Aorta (tissue), 5 donors: ENCODE measurements at regions not wholly inside any gene's neighbourhood (a gene's known extent, or its start where the extent isn't known, plus 50 kb on each side); places are given as distances from the start of the nearest gene placed in this dataset.

Experiments used
- ATAC-seq: fragments of 200-7000 bp; cut with Tn5 transposase; one replicate; pipeline ENCODE4 v1.9.1; 2022; ENCODE audit warnings: moderate library complexity; ENCODE audit not compliant: low FRiP score
- DNase-seq, 2 donors: peaks; one replicate each; pipeline ENCODE4 v3.0.0-alpha.2; 2020
- H3K27ac ChIP-seq, 2 donors: one replicate each; pipeline ENCODE4 v1.5.1; 2013; ENCODE audit warnings: low read length in 2 of 2, mild to moderate bottlenecking in 2 of 2, moderate library complexity in 2 of 2, control low read depth in 1 of 2, inconsistent platforms in 1 of 2, low read depth in 1 of 2
- H3K27me3 ChIP-seq, 2 donors: one replicate each; pipeline ENCODE4 v1.6.1; 2013; ENCODE audit warnings: control low read depth in 1 of 2, low read length in 1 of 2, mild to moderate bottlenecking in 1 of 2, moderate library complexity in 1 of 2; ENCODE audit not compliant: insufficient read depth in 2 of 2, control insufficient read depth in 1 of 2
- H3K36me3 ChIP-seq, 2 donors: one replicate each; pipeline ENCODE4 v1.6.1; 2013; ENCODE audit warnings: control low read depth in 1 of 2, low read length in 1 of 2, mild to moderate bottlenecking in 1 of 2; ENCODE audit not compliant: insufficient read depth in 2 of 2, control insufficient read depth in 1 of 2
- H3K4me1 ChIP-seq, 2 donors: one replicate each; pipeline ENCODE4 v1.6.1; 2013; ENCODE audit warnings: low read length in 2 of 2, control low read depth in 1 of 2, mild to moderate bottlenecking in 1 of 2, moderate library complexity in 1 of 2; ENCODE audit not compliant: insufficient read depth in 2 of 2, control insufficient read depth in 1 of 2
- H3K4me3 ChIP-seq, 2 donors: one replicate each; pipeline ENCODE4 v1.5.1; 2013; ENCODE audit warnings: low read length in 2 of 2, control low read depth in 1 of 2, mild to moderate bottlenecking in 1 of 2
- H3K9me3 ChIP-seq: one replicate; pipeline ENCODE4 v1.6.1; 2013; ENCODE audit warnings: mild to moderate bottlenecking, low read length; ENCODE audit not compliant: control insufficient read depth
- WGBS, 2 donors: extraction: QIAGEN DNeasy Blood & Tissue Kit; methylation state at CpG; one replicate each; pipeline ENCODE4 v1.1.7; 2013; 5-methylcytosine and 5-hydroxymethylcytosine counted together
- intact Hi-C, 2 donors: fragments of 100-400 bp; cut with DNase I; formaldehyde crosslinking; loops; one replicate each; pipeline versions ENCODE4 v1.14.2 to v1.15.0; 2022
- donor health status: healthy with polysubstance abuse.
- donor health status: Bipolar disorder and iron deficiency.
- donor health status: DM: no; HTN: no; CAD: no.
- donor health status: DM: no; HTN: no; CAD: no.
- donor health status: DM: yes; HTN: yes; CAD: no.

DNA sequence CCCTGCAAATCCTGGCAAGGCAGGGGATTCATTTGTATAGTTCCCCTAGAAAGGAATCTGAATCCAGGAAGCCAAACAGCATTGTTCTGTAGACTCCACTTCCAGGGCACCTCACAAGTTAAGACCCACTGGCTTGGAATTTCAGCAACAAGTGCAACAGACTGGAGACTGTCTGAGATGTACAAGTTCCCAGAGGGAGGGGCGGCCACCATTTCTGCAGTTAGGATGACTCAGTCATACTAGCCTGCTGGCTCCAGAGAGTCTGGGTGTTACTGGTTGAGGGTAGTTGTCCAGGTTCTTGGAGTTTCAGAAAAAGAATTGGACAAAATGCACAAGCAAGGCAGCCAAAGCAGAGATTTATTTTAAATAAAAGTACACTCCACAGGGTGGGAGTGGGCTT lies 384.2 kb downstream of the DSC3 start:
- DNase-seq: no peak
- 90 to 100% methylated on average over 1 of the region's 1 CpG for WGBS, 2 donors
- no peak overlapping the region for H3K4me3 ChIP-seq
- no peaks in the 10 kb centered on the region for H3K27me3 ChIP-seq
- no peak overlapping the region for H3K27ac ChIP-seq
- H3K4me1 ChIP-seq: no peaks in the 10 kb centered on the region
- H3K9me3 ChIP-seq: no peaks in the 10 kb centered on the region
- intact Hi-C loops: no loop called here
- no peaks in the 10 kb centered on the region for H3K36me3 ChIP-seq
- no peak for ATAC-seq

- no peaks in the 10 kb centered on the region for H3K27me3 ChIP-seq
- ATAC-seq (no peak), DNase-seq (no peak)
- H3K9me3 ChIP-seq: no peaks in the 10 kb centered on the region
- no peaks in the 10 kb centered on the region for H3K36me3 ChIP-seq
- WGBS, 2 donors: 16 to 19% methylated on average over 2 of the region's 2 CpGs
- H3K27ac ChIP-seq: no peak overlapping the region
- H3K4me1 ChIP-seq: no peaks in the 10 kb centered on the region
- intact Hi-C loops: no loop called here
- H3K4me3 ChIP-seq: no peak overlapping the region
Observed at GRCh38 chr18:30652387-30652786, 390.2 kb downstream of the DSC3 start.

DNA sequence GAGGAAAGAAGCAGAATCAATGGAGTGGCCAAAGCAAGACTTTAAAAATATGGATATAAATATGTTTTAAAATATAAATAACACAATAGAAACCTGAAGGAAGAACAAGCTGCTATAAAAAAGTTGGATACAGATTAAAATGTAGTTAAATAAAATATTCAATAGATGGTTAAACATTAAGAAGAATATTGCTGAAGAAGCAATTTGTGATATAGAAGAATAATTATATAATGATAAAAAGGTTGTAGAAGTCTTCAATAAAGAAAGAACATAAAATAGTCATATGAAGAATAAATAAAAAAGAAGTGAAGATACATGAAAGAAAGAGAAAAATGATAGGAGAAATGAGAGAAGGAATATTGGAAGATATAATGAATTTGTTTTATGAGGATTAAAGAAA lies 392.0 kb downstream of the DSC3 start:
- no peak for ATAC-seq
- no peak for DNase-seq
- Histone ChIP-seq H3K4me1 (no peaks in the 10 kb centered on the region), H3K27ac (no peak overlapping the region), H3K4me3 (no peak overlapping the region), H3K9me3 (no peaks in the 10 kb centered on the region), H3K27me3 (no peaks in the 10 kb centered on the region), H3K36me3 (no peaks in the 10 kb centered on the region)
- intact Hi-C loops: no loop called here

DNA sequence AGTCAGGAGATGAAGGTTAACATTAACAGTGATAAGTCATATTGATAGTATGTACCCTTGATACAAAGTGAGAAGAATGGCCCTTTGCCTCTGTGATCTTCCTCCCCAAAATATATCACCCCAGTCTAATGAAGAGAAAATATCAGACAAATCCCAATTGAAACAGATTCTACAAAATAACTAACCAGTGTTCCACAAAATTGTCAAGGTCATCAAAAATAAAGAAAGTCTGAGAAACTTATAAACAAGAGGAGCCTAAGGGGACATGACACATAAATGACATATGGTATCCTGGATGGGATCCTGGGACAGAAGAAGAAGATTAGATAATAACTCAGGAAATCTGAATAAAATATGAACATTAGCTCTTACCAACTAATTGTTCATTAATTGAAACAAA lies 398.4 kb downstream of the DSC3 start:
- Histone ChIP-seq H3K4me1 (no peaks in the 10 kb centered on the region), H3K4me3 (no peak overlapping the region), H3K27me3 (no peaks in the 10 kb centered on the region), H3K27ac (no peak overlapping the region), H3K9me3 (no peaks in the 10 kb centered on the region), H3K36me3 (no peaks in the 10 kb centered on the region)
- ATAC-seq (no peak), DNase-seq (no peak)
- intact Hi-C loops: no loop called here

- H3K27ac ChIP-seq: no peak overlapping the region
Observed at GRCh38 chr18:30639361-30639760, 403.2 kb downstream of the DSC3 start.

GRCh38 chr18:30634249-30634648 lies 408.3 kb downstream of the DSC3 start:
- no peak for ATAC-seq
- H3K4me1 ChIP-seq: no peaks in the 10 kb centered on the region
- no peak for DNase-seq
- no peaks in the 10 kb centered on the region for H3K36me3 ChIP-seq
- peaks cover 3% of the 10 kb centered on the region for H3K9me3 ChIP-seq
- H3K27ac ChIP-seq: no peak overlapping the region
- no peaks in the 10 kb centered on the region for H3K27me3 ChIP-seq
- intact Hi-C loops: no loop called here
- H3K4me3 ChIP-seq: no peak overlapping the region

More at GRCh38 chr18:30639361-30639760, 403.2 kb downstream of the DSC3 start:
- H3K4me1 ChIP-seq: no peaks in the 10 kb centered on the region
- intact Hi-C loops: no loop called here
- peaks cover 2% of the 10 kb centered on the region for H3K9me3 ChIP-seq
- H3K27me3 ChIP-seq: no peaks in the 10 kb centered on the region
- no peaks in the 10 kb centered on the region for H3K36me3 ChIP-seq
- DNase-seq: no peak
- WGBS, 2 donors: 86% methylated on average over 4 of the region's 4 CpGs
- H3K4me3 ChIP-seq: no peak overlapping the region
- no peak for ATAC-seq

GRCh38 chr18:30632071-30632698 lies 410.4 kb downstream of the DSC3 start:
- Histone ChIP-seq H3K36me3 (no peaks in the 10 kb centered on the region), H3K9me3 (peaks cover 3% of the 10 kb centered on the region), H3K4me3 (no peak overlapping the region), H3K27ac (no peak overlapping the region), H3K27me3 (no peaks in the 10 kb centered on the region), H3K4me1 (no peaks in the 10 kb centered on the region)
- intact Hi-C loops: no loop called here
- no peak for ATAC-seq
- WGBS, 2 donors: 66 to 78% methylated on average over 2 of the region's 2 CpGs
- no peak for DNase-seq

GRCh38 chr18:30625961-30626360 lies 416.6 kb downstream of the DSC3 start:
- DNase-seq: no peak
- no peaks in the 10 kb centered on the region for H3K27me3 ChIP-seq
- no peaks in the 10 kb centered on the region for H3K4me1 ChIP-seq
- no peak overlapping the region for H3K27ac ChIP-seq
- H3K36me3 ChIP-seq: no peaks in the 10 kb centered on the region
- peaks cover under 1% of the 10 kb centered on the region for H3K9me3 ChIP-seq
- intact Hi-C loops: no loop called here
- WGBS, 2 donors: 87 to 89% methylated on average over 3 of the region's 3 CpGs
- ATAC-seq: no peak
- H3K4me3 ChIP-seq: no peak overlapping the region

DNA sequence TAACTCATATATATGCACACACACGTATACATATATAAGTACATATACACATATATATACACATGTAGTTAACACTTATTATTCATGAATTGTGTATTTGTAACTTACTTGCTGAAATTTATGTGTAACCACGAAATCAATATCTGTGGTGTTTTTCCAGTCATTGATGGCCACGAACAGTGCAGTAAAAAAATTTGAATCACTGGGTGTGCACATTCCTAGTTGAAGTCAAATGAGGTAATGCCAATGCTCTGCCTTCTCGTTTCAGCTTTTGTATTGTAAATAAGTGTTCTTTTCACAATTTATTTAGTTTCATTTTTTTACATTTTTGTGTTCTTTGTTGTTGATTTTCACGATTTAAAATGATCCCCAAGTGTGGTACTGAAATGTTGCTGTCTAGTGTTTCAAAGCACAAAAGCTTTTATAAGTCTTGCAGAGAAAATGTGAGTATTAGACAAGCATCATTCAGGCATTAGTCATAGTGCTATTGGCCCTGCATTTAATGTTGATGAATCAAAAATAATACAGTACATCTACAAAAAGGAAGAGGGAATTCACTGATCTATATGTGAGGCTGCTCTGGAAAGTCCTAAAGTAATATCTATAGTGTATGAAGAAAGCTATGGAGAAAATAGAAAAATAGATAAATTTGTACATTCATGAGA lies 419.0 kb downstream of the DSC3 start:
- WGBS, 2 donors: 59 to 69% methylated on average over 5 of the region's 5 CpGs
- no peak for ATAC-seq
- Histone ChIP-seq H3K9me3 (no peaks in the 10 kb centered on the region), H3K4me1 (no peaks in the 10 kb centered on the region), H3K27ac (no peak overlapping the region), H3K27me3 (no peaks in the 10 kb centered on the region), H3K4me3 (no peak overlapping the region), H3K36me3 (no peaks in the 10 kb centered on the region)
- intact Hi-C loops: no loop called here
- DNase-seq: no peak
